K562 (cell line): ENCODE measurements at regions not wholly inside any gene's neighbourhood (a gene's known extent, or its start where the extent isn't known, plus 50 kb on each side); places are given as distances from the start of the nearest gene placed in this dataset.

Experiments
- ATAC-seq: fragments of 200-7000 bp; cut with Tn5 transposase; 3 replicates; pipeline ENCODE4 v1.9.1; 2020; ENCODE audit warnings: moderate library complexity
- BruUV-seq: library from RNA; stranded (reverse); fragments of 400-500 nt; replicated peaks from 2 replicates; lab custom pipeline; 2021; lab: Mats Ljungman, UMichigan
- CTCF ChIA-PET: fragments of 300-600 bp; formaldehyde crosslinking; extraction: SDS; loops from one replicate; lab custom pipeline; 2021; ENCODE audit warnings: low intra/inter-chr PET ratio; lab: Yijun Ruan, JAX
- POLR2A ChIA-PET: fragments of 300-600, 350-650 bp; sonication (Branson Sonifier 250); formaldehyde crosslinking; extraction: SDS; loops from one replicate; lab custom pipeline; 2021; ENCODE audit warnings: antibody characterized with exemption, inconsistent platforms; lab: Yijun Ruan, JAX
- DNase-seq, 4 experiments: peaks; one replicate each; pipeline versions ENCODE4 v3.0.0 to v3.0.0-alpha.2; 2011 to 2018; ENCODE audit warnings: low spot score in 3 of 4, mixed read lengths in 3 of 4; ENCODE audit errors: extremely low read depth in 1 of 4
- FAIRE-seq: peaks from 2 replicates; lab custom pipeline; 2011; peaks lifted over from hg19 to GRCh38; lab: Jason Lieb, UNC
- H2AFZ ChIP-seq: 2 replicates; pipeline ENCODE4 v1.6.0; 2011; ENCODE audit warnings: low read depth, low read length, control low read depth, inconsistent platforms
- H3K27ac ChIP-seq: fragments of 200-600 bp; 3 replicates; pipeline ENCODE4 v1.8.0; 2011; ENCODE audit warnings: low read depth, mild to moderate bottlenecking, control low read depth, inconsistent platforms, low read length, moderate library complexity, mixed read lengths; ENCODE audit errors: extremely low read depth
- H3K27me3 ChIP-seq, 2 experiments: fragments of 300-600 bp in 1 of 2; 2 replicates in 1 of 2; 3 replicates in 1 of 2; pipeline versions ENCODE4 v1.6.0 to v1.8.0; 2011; ENCODE audit warnings: inconsistent platforms in 2 of 2, low read length in 2 of 2, mild to moderate bottlenecking in 1 of 2, mixed read lengths in 1 of 2, moderate library complexity in 1 of 2; ENCODE audit not compliant: control insufficient read depth in 2 of 2, insufficient read depth in 2 of 2
- H3K36me3 ChIP-seq: fragments of 300-600 bp; 3 replicates; pipeline ENCODE4 v1.8.0; 2011; ENCODE audit warnings: mild to moderate bottlenecking, low read length, inconsistent platforms; ENCODE audit not compliant: control insufficient read depth, insufficient read depth
- H3K4me1 ChIP-seq, 2 experiments: fragments of 200-600 bp in 1 of 2; replicated peaks in 1 of 2; 2 replicates in 1 of 2; 3 replicates in 1 of 2; pipeline versions ENCODE4 v1.5.1 to v1.8.0; 2011; ENCODE audit warnings: inconsistent platforms in 2 of 2, low read length in 2 of 2, mild to moderate bottlenecking in 1 of 2, mixed read lengths in 1 of 2, moderate library complexity in 1 of 2; ENCODE audit not compliant: control insufficient read depth in 2 of 2, insufficient read depth in 2 of 2
- H3K4me2 ChIP-seq: 2 replicates; pipeline ENCODE4 v1.6.1; 2011; ENCODE audit warnings: low read length, control low read depth, inconsistent platforms, mixed read lengths; ENCODE audit not compliant: insufficient read depth
- H3K4me3 ChIP-seq: fragments of 200-600 bp; sonication (generic), shearing (Covaris generic); 2 replicates; pipeline ENCODE4 v1.5.1; 2016; ENCODE audit warnings: control low read depth, inconsistent platforms
- H3K79me2 ChIP-seq: fragments of 200-600 bp; 3 replicates; pipeline ENCODE4 v1.8.0; 2011; ENCODE audit warnings: low read length, inconsistent platforms; ENCODE audit not compliant: control insufficient read depth, insufficient read depth
- H3K9ac ChIP-seq, 2 experiments: 2 replicates each; pipeline versions ENCODE4 v1.6.0 to v1.6.1; 2011; ENCODE audit warnings: low read depth in 2 of 2, low read length in 2 of 2, control low read depth in 1 of 2, inconsistent platforms in 1 of 2, mild to moderate bottlenecking in 1 of 2, mixed read lengths in 1 of 2; ENCODE audit not compliant: insufficient read depth in 1 of 2
- H3K9me1 ChIP-seq: one replicate; pipeline ENCODE4 v1.6.0; 2011; ENCODE audit warnings: inconsistent platforms, mild to moderate bottlenecking, low read length, moderate library complexity; ENCODE audit not compliant: control insufficient read depth, insufficient read depth
- H3K9me3 ChIP-seq: replicated peaks from 2 replicates; pipeline ENCODE4 v1.5.1; 2011; ENCODE audit warnings: low read depth, low read length, inconsistent platforms; ENCODE audit not compliant: control insufficient read depth, insufficient read depth
- H4K20me1 ChIP-seq: replicated peaks from 2 replicates; pipeline ENCODE4 v1.6.1; 2011; ENCODE audit warnings: low read length, inconsistent platforms, mixed read lengths; ENCODE audit not compliant: control insufficient read depth, insufficient read depth
- BRD9 ChIP-seq: fragments of 450-650 bp; IDR thresholded peaks from 2 replicates; pipeline ENCODE4 v1.6.1; 2018; ENCODE audit warnings: low read depth; ENCODE audit not compliant: partially characterized antibody
- EGR1 ChIP-seq: fragments of 450-650 bp; conservative IDR thresholded peaks from 2 replicates; pipeline ENCODE4 v1.6.1; 2017; ENCODE audit warnings: mild to moderate bottlenecking
- ETV5 ChIP-seq: sonication (generic); formaldehyde crosslinking; IDR thresholded peaks from 2 replicates; pipeline ENCODE4 v1.4.0; 2020; ENCODE audit warnings: low read depth, mild to moderate bottlenecking, missing genetic modification reagents
- KAT7 ChIP-seq: sonication (generic); formaldehyde crosslinking; IDR thresholded peaks from 2 replicates; pipeline ENCODE4 v1.8.0; 2022; ENCODE audit warnings: missing genetic modification reagents, mild to moderate bottlenecking, borderline replicate concordance
- KDM2B ChIP-seq: fragments of 250-450 bp; sonication (Bioruptor Pico); IDR thresholded peaks from 2 replicates; pipeline ENCODE4 v1.8.0; 2021; ENCODE audit warnings: mild to moderate bottlenecking, moderate library complexity
- KLF16 ChIP-seq: IDR thresholded peaks from 2 replicates; pipeline ENCODE4 v1.6.1; 2016; ENCODE audit warnings: antibody characterized with exemption
- NCOA2 ChIP-seq, 2 experiments: fragments of 450-650 bp; IDR thresholded peaks; 2 replicates each; pipeline ENCODE4 v1.6.1; 2018; ENCODE audit warnings: mild to moderate bottlenecking in 2 of 2, moderate library complexity in 1 of 2; ENCODE audit not compliant: partially characterized antibody in 2 of 2
- PRPF4 ChIP-seq: fragments of 200-400 bp; formaldehyde crosslinking; IDR thresholded peaks from one replicate; pipeline ENCODE4 v1.6.1; 2017; ENCODE audit warnings: low read length, low read depth, mild to moderate bottlenecking; ENCODE audit not compliant: insufficient read depth, poor library complexity, severe bottlenecking
- SMAD2 ChIP-seq: fragments of 150-350 bp; IDR thresholded peaks from 2 replicates; pipeline ENCODE4 v1.6.1; 2014; ENCODE audit warnings: low read depth, mild to moderate bottlenecking, low read length
- ZBTB1 ChIP-seq: sonication (generic); formaldehyde crosslinking; IDR thresholded peaks from 2 replicates; pipeline ENCODE4 v1.8.1; 2023; ENCODE audit warnings: missing genetic modification reagents, low read depth, mild to moderate bottlenecking, borderline replicate concordance
- ZNF140 ChIP-seq: fragments of 250-450 bp; sonication (Bioruptor Pico); IDR thresholded peaks from 2 replicates; pipeline ENCODE4 v1.8.0; 2021; ENCODE audit warnings: moderate library complexity, mild to moderate bottlenecking, inconsistent platforms
- WGBS: fragments of 100-300 bp; shearing (Covaris generic); methylation state at CpG from one replicate; pipeline ENCODE4 v1.1.6; 2016; ENCODE audit warnings: low coverage, mixed read lengths; ENCODE audit not compliant: insufficient coverage; ENCODE audit errors: missing lambda C conversion rate; 5-methylcytosine and 5-hydroxymethylcytosine counted together
- in situ Hi-C: fragments of 300-500 bp; cut with MboI; formaldehyde crosslinking; loops from 4 replicates; pipeline ENCODE4 v1.15.0; 2018; ENCODE audit warnings: inconsistent platforms, mixed read lengths
- intact Hi-C: fragments of 100-400 bp; cut with micrococcal nuclease; formaldehyde crosslinking; loops from 2 replicates; pipeline ENCODE4 v1.14.2; 2022
- TF ChIP-seq, protein P1 (sequence below): fragments of 250-450 bp; sonication (Bioruptor Pico); IDR thresholded peaks from 2 replicates; pipeline ENCODE4 v1.5.0; 2022; ENCODE audit warnings: mild to moderate bottlenecking
- TF ChIP-seq, protein P2 (sequence below): sonication (generic); formaldehyde crosslinking; IDR thresholded peaks from 2 replicates; pipeline ENCODE4 v1.8.1; 2023; ENCODE audit warnings: mild to moderate bottlenecking, missing genetic modification reagents

DNA sequence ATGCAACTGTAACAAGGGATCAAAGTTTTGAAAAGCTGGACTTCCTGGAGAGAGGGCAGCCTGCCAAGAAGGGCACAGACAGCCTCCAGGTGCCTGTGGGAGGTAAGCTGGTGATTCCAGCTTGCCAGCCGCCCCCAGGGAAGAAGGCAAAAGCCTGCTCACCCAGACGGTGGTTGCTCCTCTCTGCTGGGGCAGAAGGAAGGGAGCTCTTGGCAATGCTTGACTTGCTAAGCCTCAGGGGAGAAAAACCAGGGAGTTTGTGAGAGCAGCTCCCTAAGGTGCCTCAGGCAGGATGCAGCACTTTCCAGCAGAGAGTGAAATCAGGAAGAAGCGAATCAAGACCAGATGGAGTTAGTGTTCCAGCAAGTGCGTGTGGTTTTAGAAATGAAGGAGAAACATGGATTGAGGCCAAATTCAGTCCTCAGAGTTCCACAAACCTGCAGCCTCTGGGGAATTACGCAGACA lies 553.6 kb downstream of the BUD13 start:
- CTCF ChIA-PET, result no interaction called here
- in situ Hi-C loops (no loop called here), intact Hi-C loops (no loop called here)
- no peaks in the 10 kb centered on the region for H3K27me3 ChIP-seq
- H3K79me2 ChIP-seq, result no peaks in the 10 kb centered on the region
- no peaks in the 10 kb centered on the region for H3K9me3 ChIP-seq
- H3K36me3 ChIP-seq, result no peaks in the 10 kb centered on the region
- DNase-seq (no peak), ATAC-seq (no peak), FAIRE-seq (no peak)
- 0% methylated on average over 5 of the region's 5 CpGs for WGBS
- H3K4me1 ChIP-seq, result no peaks in the 10 kb centered on the region
- no peak overlapping the region for H3K4me2 ChIP-seq
- no peak overlapping the region for H2AFZ ChIP-seq
- H4K20me1 ChIP-seq, result no peaks in the 10 kb centered on the region; the same call in 1 of the 2 replicates
- POLR2A ChIA-PET, result no interaction called here
- H3K4me3 ChIP-seq, result no peak overlapping the region
- H3K9ac ChIP-seq, result no peak overlapping the region
- no TSS peak for BruUV-seq
- TF ChIP-seq NCOA2 (IDR thresholded peaks at IDR 0.05; ENCODE audit: partially characterized antibody in 2 of 2) (no peak), BRD9 (no peak), KDM2B (CRISPR knock-in tag) (no peak), KLF16 (no peak), PRPF4 (no peak), SMAD2 (no peak), ZNF140 (CRISPR knock-in tag) (no peak), ETV5 (no peak), ZBTB1 (CRISPR knock-in tag) (no peak), KAT7 (CRISPR knock-in tag) (no peak), EGR1 (no peak)
- TF ChIP-seq, protein P1, sequence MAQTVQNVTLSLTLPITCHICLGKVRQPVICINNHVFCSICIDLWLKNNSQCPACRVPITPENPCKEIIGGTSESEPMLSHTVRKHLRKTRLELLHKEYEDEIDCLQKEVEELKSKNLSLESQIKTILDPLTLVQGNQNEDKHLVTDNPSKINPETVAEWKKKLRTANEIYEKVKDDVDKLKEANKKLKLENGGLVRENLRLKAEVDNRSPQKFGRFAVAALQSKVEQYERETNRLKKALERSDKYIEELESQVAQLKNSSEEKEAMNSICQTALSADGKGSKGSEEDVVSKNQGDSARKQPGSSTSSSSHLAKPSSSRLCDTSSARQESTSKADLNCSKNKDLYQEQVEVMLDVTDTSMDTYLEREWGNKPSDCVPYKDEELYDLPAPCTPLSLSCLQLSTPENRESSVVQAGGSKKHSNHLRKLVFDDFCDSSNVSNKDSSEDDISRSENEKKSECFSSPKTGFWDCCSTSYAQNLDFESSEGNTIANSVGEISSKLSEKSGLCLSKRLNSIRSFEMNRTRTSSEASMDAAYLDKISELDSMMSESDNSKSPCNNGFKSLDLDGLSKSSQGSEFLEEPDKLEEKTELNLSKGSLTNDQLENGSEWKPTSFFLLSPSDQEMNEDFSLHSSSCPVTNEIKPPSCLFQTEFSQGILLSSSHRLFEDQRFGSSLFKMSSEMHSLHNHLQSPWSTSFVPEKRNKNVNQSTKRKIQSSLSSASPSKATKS (CRISPR knock-in tag), result no peak
- TF ChIP-seq, protein P2, sequence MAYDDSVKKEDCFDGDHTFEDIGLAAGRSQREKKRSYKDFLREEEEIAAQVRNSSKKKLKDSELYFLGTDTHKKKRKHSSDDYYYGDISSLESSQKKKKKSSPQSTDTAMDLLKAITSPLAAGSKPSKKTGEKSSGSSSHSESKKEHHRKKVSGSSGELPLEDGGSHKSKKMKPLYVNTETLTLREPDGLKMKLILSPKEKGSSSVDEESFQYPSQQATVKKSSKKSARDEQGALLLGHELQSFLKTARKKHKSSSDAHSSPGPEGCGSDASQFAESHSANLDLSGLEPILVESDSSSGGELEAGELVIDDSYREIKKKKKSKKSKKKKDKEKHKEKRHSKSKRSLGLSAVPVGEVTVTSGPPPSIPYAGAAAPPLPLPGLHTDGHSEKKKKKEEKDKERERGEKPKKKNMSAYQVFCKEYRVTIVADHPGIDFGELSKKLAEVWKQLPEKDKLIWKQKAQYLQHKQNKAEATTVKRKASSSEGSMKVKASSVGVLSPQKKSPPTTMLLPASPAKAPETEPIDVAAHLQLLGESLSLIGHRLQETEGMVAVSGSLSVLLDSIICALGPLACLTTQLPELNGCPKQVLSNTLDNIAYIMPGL, result no peak
- no peaks in the 10 kb centered on the region for H3K9me1 ChIP-seq
- no peak overlapping the region for H3K27ac ChIP-seq
